HG03354 (cell line): ENCODE measurements at regions not wholly inside any gene's neighbourhood (a gene's known extent, or its start where the extent isn't known, plus 50 kb on each side); places are given as distances from the start of the nearest gene placed in this dataset.
"Not testable (repeated sequence)": the region's sequence is repeated elsewhere in the genome, so short reads cannot be mapped to it uniquely, and the experiment has no call there.

Source experiments
- ATAC-seq: cut with Tn5 transposase; IDR thresholded peaks from one replicate; pipeline ENCODE4 v1.9.1; 2021; ENCODE audit warnings: mild to moderate bottlenecking; ENCODE audit not compliant: unreplicated experiment, poor library complexity, severe bottlenecking

GRCh38 chr10:4434105-4434504 lies 391.9 kb upstream of the AKR1E2 start:
- no peak for ATAC-seq

DNA sequence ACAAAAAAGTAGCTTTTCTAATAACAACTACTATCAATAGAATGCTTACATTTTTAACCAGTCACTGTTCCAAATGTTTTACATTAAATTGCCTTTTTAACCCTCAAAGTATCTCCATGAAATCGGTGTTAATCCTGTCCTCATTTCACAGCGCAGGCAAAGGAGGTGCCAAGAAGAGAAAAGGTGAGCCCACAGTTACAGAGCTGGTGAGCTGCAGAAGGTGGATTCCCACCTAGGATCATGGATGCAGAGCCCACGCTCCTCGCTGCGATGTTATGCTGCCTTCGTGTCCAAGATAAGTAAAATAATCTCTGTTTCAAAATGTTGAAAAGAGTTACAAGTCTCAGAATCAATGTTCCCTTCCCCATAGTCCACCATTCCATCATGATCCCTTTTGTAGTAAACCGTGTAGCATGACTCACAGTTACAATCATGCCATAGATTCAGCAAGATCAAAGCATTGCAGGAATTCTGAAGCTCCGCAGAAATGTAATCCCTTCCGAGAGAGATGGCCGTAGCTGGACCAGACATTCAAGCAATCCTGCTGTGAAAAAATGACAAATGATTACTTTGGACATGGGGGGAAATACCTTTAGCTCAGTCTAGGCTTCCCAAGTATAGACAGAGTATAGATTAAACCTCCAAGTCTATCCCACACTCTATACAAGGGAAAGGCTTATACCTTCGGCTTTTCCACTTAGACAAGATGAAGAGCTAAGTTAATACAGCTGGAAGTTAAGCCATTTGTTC lies 394.7 kb upstream of the AKR1E2 start:
- no peak for ATAC-seq

DNA sequence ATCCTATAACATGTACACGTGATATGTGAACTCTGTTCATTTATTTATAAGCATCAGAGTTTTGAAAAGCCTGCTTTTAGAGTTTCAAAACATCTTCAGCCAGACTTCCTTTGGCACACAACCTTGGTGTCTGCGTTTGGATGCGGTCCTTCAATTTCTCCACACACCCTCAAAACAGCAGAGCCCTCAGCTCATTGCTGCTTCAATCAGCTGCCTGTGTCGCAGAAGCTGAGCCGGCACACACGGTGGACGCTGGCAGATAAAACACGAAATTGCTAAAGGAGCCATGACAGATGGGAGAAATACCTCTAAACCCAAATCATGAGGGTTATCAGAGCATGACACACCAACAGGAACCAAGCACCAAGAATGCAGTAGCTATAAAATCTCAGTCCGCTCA lies 396.4 kb upstream of the AKR1E2 start:
- no peak for ATAC-seq

DNA sequence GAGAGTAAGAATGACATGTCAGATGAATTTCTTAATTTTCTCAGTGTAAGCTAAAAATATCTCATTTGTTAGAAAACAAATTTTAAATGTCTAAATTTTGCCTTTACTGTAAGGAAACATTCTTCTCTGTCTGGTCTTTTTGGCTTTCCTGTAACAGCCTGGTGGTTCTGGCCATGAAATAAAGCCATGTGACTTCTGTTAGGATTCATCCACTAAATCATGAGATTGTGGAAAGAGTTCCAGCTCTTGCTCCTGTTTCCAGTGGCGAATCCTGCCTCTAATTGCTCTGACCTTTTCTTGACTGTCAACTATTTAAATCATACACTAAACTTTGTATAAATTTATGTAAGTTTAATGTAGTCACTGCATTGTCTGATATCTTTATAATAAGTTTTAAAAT lies 398.5 kb upstream of the AKR1E2 start:
- no peak for ATAC-seq

GRCh38 chr10:4426866-4427265 lies 399.1 kb upstream of the AKR1E2 start:
- ATAC-seq: no peak

DNA sequence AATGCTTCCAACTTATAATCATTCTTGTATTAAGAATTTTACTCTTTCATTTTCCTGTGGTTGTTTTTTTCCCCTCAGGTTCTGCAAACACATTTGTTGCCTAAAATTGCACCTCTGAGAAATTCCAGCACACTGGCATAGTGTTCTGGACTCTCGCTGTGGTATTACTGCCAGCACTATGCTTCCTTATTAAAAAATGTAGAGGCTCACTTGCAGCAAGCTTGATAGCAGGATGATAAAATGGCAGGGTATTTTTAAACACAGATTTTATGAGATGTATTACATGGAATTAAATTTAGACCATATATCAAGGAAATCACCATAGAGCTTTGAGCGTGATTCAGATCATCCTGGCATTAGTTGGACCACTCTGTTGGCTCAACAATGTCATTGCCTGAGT lies 416.7 kb upstream of the AKR1E2 start:
- no peak for ATAC-seq

DNA sequence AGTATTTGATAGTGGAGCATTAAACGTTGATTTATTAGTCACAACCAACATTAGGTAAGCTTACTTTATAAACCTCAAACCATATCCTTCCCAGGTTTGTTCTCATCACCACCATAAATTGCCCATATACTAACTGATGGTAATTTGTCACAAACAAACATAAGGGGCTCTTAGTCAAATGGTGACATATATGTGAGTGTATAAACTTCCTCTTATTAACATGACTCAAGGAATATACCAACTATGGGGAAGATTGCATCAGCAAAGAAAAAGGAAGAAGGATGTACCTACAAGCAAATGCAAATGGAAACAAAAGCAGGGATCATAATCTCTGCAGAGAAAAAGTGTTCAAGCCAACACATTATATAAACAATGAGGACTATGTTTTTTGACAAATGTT lies 418.2 kb upstream of the AKR1E2 start:
- ATAC-seq: no peak

DNA sequence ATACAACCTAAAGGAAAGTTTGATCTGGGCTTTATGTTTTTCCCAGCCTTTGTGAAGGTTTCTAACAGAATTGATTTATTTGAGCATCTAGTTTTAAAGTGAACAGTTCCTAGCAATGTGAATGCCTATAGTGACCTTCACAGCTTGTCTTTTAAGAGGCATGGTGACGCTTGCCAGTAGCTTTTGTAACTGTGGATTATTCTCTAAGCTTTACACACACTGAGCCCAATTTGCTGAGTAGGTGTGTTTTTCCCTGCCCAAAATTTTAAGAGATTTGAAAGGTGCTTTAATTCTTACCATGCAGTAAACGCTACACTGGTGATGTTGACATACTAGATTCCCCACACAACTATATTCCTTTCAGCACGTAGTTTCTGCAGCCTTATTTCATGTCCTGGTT lies 420.2 kb upstream of the AKR1E2 start:
- no peak for ATAC-seq

- ATAC-seq: no peak
Observed at GRCh38 chr10:4403638-4404252, 422.3 kb upstream of the AKR1E2 start.

- ATAC-seq: not testable (repeated sequence)
Observed at GRCh38 chr10:4401080-4401479, 424.9 kb upstream of the AKR1E2 start.

GRCh38 chr10:4399556-4399955 lies 426.5 kb upstream of the AKR1E2 start:
- ATAC-seq: no peak

DNA sequence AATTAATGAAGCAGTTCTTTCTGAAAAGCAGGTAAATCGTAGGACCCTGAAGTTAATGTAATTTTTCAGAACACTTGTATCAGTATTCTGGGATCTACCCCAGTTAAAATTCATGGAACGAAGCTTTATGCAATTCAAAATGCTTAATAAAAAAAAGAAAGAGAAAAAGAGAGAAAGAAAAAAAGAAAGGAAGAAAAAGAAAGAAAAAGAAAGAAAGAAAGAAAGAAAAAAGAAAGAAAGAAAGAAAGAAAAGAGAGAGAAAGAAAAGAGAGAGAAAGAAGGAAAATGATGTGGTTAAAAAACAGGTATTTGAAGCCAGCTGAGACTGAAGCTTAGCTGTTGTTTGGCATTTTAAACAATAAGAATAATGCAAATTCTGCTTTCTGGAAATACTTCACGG lies 427.4 kb upstream of the AKR1E2 start:
- no peak for ATAC-seq

GRCh38 chr10:4397337-4397736 lies 428.7 kb upstream of the AKR1E2 start:
- ATAC-seq: no peak

- ATAC-seq: no peak
Observed at GRCh38 chr10:4396401-4397283, 429.4 kb upstream of the AKR1E2 start.

GRCh38 chr10:4395731-4396130 lies 430.3 kb upstream of the AKR1E2 start:
- ATAC-seq: no peak

DNA sequence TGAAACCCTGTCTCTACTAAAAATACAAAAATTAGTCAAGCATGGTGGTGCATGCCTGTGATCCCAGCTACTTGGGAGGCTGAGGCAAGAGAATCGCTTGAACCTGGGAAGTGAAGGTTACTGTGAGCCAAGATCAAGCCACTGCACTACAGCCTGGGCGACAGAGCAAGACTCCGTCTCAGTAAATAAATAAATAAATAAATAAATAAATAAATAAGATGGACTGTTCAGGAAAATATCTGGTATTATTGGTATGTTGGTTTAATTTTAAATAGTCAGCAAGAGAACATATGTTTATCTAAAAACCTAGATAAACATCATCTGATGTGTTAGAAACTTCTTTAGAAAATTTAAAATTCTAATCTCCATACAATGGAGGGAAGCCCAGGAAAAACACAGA lies 431.6 kb upstream of the AKR1E2 start:
- not testable (repeated sequence) for ATAC-seq

- no peak for ATAC-seq
Observed at GRCh38 chr10:4391683-4392082, 434.3 kb upstream of the AKR1E2 start.

DNA sequence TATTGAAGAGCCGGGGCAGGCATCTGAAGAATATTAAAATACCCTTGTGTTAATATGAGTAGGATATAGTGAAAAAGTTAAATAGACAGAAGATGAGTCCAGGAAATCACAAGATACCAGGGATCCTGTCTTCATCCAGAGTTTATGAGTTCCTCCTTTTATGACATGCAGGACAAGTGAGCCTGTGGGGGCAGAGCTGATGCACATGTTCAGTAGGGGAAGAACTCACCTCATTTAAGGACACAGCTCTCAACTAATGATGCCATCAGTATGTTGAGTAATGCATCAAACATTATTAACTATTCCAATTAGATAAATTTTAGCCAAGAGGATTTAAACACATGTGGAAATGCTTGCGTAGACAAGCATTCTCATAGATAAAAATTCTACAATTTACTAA lies 435.8 kb upstream of the AKR1E2 start:
- no peak for ATAC-seq

GRCh38 chr10:4385231-4385870 lies 440.7 kb upstream of the AKR1E2 start:
- ATAC-seq: no peak

DNA sequence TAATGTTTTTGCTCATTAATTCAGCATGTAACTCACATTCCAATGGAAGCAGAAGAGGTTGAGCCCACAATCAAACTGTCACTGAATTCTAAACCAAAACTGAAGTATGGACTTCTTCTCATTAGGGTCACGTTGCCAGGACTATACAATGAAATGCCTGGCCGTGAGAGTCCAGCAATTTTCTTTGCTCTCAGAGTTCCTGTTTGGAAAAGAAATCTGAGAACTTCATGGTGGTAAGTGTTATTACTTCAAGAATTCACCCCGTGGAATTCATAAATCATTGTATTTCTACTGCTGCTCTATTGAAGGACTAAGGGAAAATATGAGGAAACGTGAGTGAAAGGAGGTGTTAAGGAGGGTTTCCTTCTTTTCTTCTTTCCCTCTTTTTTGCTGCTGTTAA lies 441.8 kb upstream of the AKR1E2 start:
- ATAC-seq: no peak
